Effector CD8-positive, alpha-beta T cell (primary cell): ENCODE measurements at regions not wholly inside any gene's neighbourhood (a gene's known extent, or its start where the extent isn't known, plus 50 kb on each side); places are given as distances from the start of the nearest gene placed in this dataset.
"Not testable (repeated sequence)": the region's sequence is repeated elsewhere in the genome, so short reads cannot be mapped to it uniquely, and the experiment has no call there.

Experiments
- DNase-seq: peaks from one replicate; lab custom pipeline; 2025; lab: John Stamatoyannopoulos, UW

GRCh38 chr4:131638781-131639180, 1510.3 kb upstream of the PCDH10 start:
- no peak for DNase-seq

- no peak for DNase-seq
Measured at GRCh38 chr4:131644619-131645018, 1504.5 kb upstream of the PCDH10 start.

GRCh38 chr4:131649227-131649626, 1499.9 kb upstream of the PCDH10 start:
- no peak for DNase-seq

- DNase-seq: no peak
Measured at GRCh38 chr4:131650951-131651350, 1498.1 kb upstream of the PCDH10 start.

- not testable (repeated sequence) for DNase-seq
Measured at GRCh38 chr4:131683314-131683713, 1465.8 kb upstream of the PCDH10 start.

GRCh38 chr4:131721883-131722282, 1427.2 kb upstream of the PCDH10 start:
- DNase-seq: no peak

- DNase-seq: not testable (repeated sequence)
Measured at GRCh38 chr4:131723069-131723468, 1426.0 kb upstream of the PCDH10 start.

GRCh38 chr4:131724847-131725246, 1424.2 kb upstream of the PCDH10 start:
- peak; percentile 18 for DNase-seq

GRCh38 chr4:131725521-131725920, 1423.6 kb upstream of the PCDH10 start:
- not testable (repeated sequence) for DNase-seq

GRCh38 chr4:131726940-131727339, 1422.2 kb upstream of the PCDH10 start:
- DNase-seq: not testable (repeated sequence)

- DNase-seq: not testable (repeated sequence)
Measured at GRCh38 chr4:131727418-131727817, 1421.7 kb upstream of the PCDH10 start.

GRCh38 chr4:131729205-131729604, 1419.9 kb upstream of the PCDH10 start:
- not testable (repeated sequence) for DNase-seq

- not testable (repeated sequence) for DNase-seq
Measured at GRCh38 chr4:131729716-131730398, 1419.2 kb upstream of the PCDH10 start.

- DNase-seq: not testable (repeated sequence)
Measured at GRCh38 chr4:131730574-131730973, 1418.5 kb upstream of the PCDH10 start.

- DNase-seq: not testable (repeated sequence)
Measured at GRCh38 chr4:131732034-131732630, 1417.0 kb upstream of the PCDH10 start.

- not testable (repeated sequence) for DNase-seq
Measured at GRCh38 chr4:131734321-131734720, 1414.8 kb upstream of the PCDH10 start.

- DNase-seq: not testable (repeated sequence)
Measured at GRCh38 chr4:131734851-131735385, 1414.2 kb upstream of the PCDH10 start.

GRCh38 chr4:131738991-131739390, 1410.1 kb upstream of the PCDH10 start:
- not testable (repeated sequence) for DNase-seq

- DNase-seq: not testable (repeated sequence)
Measured at GRCh38 chr4:131741836-131742235, 1407.3 kb upstream of the PCDH10 start.

GRCh38 chr4:131742536-131743205, 1406.4 kb upstream of the PCDH10 start:
- not testable (repeated sequence) for DNase-seq

- not testable (repeated sequence) for DNase-seq
Measured at GRCh38 chr4:131743348-131743747, 1405.7 kb upstream of the PCDH10 start.

- DNase-seq: not testable (repeated sequence)
Measured at GRCh38 chr4:131747203-131747602, 1401.9 kb upstream of the PCDH10 start.

- DNase-seq: not testable (repeated sequence)
Measured at GRCh38 chr4:131749224-131749623, 1399.9 kb upstream of the PCDH10 start.
